Upper lobe of left lung (tissue), 6 donors: ENCODE measurements at regions not wholly inside any gene's neighbourhood (a gene's known extent, or its start where the extent isn't known, plus 50 kb on each side); places are given as distances from the start of the nearest gene placed in this dataset.

ENCODE experiments used
- ATAC-seq, 2 donors: fragments of 200-7000 bp; cut with Tn5 transposase; one replicate each; pipeline ENCODE4 v1.9.1; 2022; ENCODE audit warnings: mild to moderate bottlenecking in 2 of 2, moderate library complexity in 2 of 2; ENCODE audit not compliant: low FRiP score in 2 of 2
- DNase-seq, 2 donors: peaks; one replicate each; pipeline ENCODE4 v3.0.0-alpha.2; 2019 to 2020
- H3K27ac ChIP-seq, 4 donors: fragments of 200-600 bp; sonication (generic); one replicate each; pipeline ENCODE4 v1.5.1; 2016 to 2019
- H3K27me3 ChIP-seq, 4 donors: fragments of 200-600 bp; sonication (generic); one replicate each; pipeline ENCODE4 v1.5.1; 2017 to 2019
- H3K36me3 ChIP-seq, 4 donors: fragments of 200-600 bp; sonication (generic); one replicate each; pipeline ENCODE4 v1.5.1; 2016 to 2019
- H3K4me1 ChIP-seq, 4 donors: fragments of 200-600 bp; sonication (generic); one replicate each; pipeline ENCODE4 v1.5.1; 2018 to 2019
- H3K4me3 ChIP-seq, 4 donors: fragments of 200-600 bp; sonication (generic); one replicate each; pipeline ENCODE4 v1.5.1; 2017 to 2019; ENCODE audit warnings: mild to moderate bottlenecking in 2 of 4, moderate library complexity in 1 of 4
- H3K9me3 ChIP-seq, 4 donors: fragments of 200-600 bp; sonication (generic); one replicate each; pipeline ENCODE4 v1.5.1; 2018 to 2019
- CTCF ChIP-seq, 6 experiments: fragments of 450-650 bp in 4 of 6; fragments of 200-600 bp in 2 of 6; sonication (generic) in 2 of 6; IDR thresholded peaks; one replicate each; pipeline ENCODE4 v1.5.1; 2016 to 2019; ENCODE audit warnings: antibody characterized with exemption in 6 of 6
- EP300 ChIP-seq, 4 donors: sonication (generic); formaldehyde crosslinking; IDR thresholded peaks; one replicate each; pipeline ENCODE4 v1.5.1; 2017; ENCODE audit warnings: antibody characterized with exemption in 4 of 4, control low read depth in 2 of 4
- POLR2A ChIP-seq, 4 donors: fragments of 450-650 bp; IDR thresholded peaks; one replicate each; pipeline ENCODE4 v1.5.1; 2016 to 2017; ENCODE audit warnings: antibody characterized with exemption in 4 of 4, mild to moderate bottlenecking in 2 of 4
- POLR2AphosphoS5 ChIP-seq, 2 donors: sonication (generic); formaldehyde crosslinking; IDR thresholded peaks; one replicate each; pipeline ENCODE4 v1.5.1; 2017; ENCODE audit warnings: antibody characterized with exemption in 2 of 2
- WGBS, 2 donors: methylation state at CpG; one replicate each; pipeline ENCODE4 v1.1.5; 2017 to 2018; 5-methylcytosine and 5-hydroxymethylcytosine counted together
- donor health status: DM: no; HTN: no; CAD: no; lungs with moderate emphysema.
- donor health status: DM: no; HTN: yes; CAD: no; lungs with severe emphysema.

GRCh38 chr1:201603613-201604232 lies 64.8 kb downstream of the NAV1 start:
- Histone ChIP-seq H3K4me3 (no peak overlapping the region), H3K4me1 (peaks cover 2 to 14% (median 9%) of the 10 kb centered on the region in 4 donors), H3K27ac (no peak overlapping the region), H3K9me3 (no peaks in the 10 kb centered on the region), H3K36me3 (no peaks in the 10 kb centered on the region), H3K27me3 (no peaks in the 10 kb centered on the region)
- WGBS, 2 donors, result 66 to 67% methylated on average over 8 of the region's 8 CpGs
- DNase-seq (no peak), ATAC-seq (no peak)
- no peak for TF ChIP-seq POLR2A (IDR thresholded peaks at IDR 0.05)
- TF ChIP-seq CTCF (IDR thresholded peaks at IDR 0.05), result no peak
- no peak for TF ChIP-seq POLR2AphosphoS5 (IDR thresholded peaks at IDR 0.05)
- TF ChIP-seq EP300 (IDR thresholded peaks at IDR 0.05), result no peak

GRCh38 chr1:201605385-201606010 lies 66.6 kb downstream of the NAV1 start:
- H3K27me3 ChIP-seq, result no peaks in the 10 kb centered on the region
- no peak overlapping the region for H3K4me3 ChIP-seq
- no peaks in the 10 kb centered on the region for H3K36me3 ChIP-seq
- H3K4me1 ChIP-seq, result peaks cover 4 to 21% (median 9%) of the 10 kb centered on the region in 4 donors
- no peak overlapping the region for H3K27ac ChIP-seq
- H3K9me3 ChIP-seq, result no peaks in the 10 kb centered on the region
- DNase-seq (no peak), ATAC-seq (no peak)
- TF ChIP-seq CTCF (IDR thresholded peaks at IDR 0.05), result no peak
- TF ChIP-seq POLR2A (IDR thresholded peaks at IDR 0.05), result no peak
- TF ChIP-seq POLR2AphosphoS5 (IDR thresholded peaks at IDR 0.05), result no peak
- TF ChIP-seq EP300 (IDR thresholded peaks at IDR 0.05), result no peak
- WGBS, 2 donors, result 59 to 62% methylated on average over 3 of the region's 3 CpGs

- DNase-seq (no peak), ATAC-seq (no peak)
- no peaks in the 10 kb centered on the region for H3K9me3 ChIP-seq
- H3K27me3 ChIP-seq, result no peaks in the 10 kb centered on the region
- H3K4me1 ChIP-seq, result peaks cover 4 to 21% (median 9%) of the 10 kb centered on the region in 4 donors
- H3K4me3 ChIP-seq, result no peak overlapping the region
- WGBS, 2 donors, result 58 to 75% methylated on average over 3 of the region's 3 CpGs
- H3K36me3 ChIP-seq, result no peaks in the 10 kb centered on the region
- no peak overlapping the region for H3K27ac ChIP-seq
- TF ChIP-seq POLR2A (IDR thresholded peaks at IDR 0.05) (no peak), CTCF (IDR thresholded peaks at IDR 0.05) (no peak), POLR2AphosphoS5 (IDR thresholded peaks at IDR 0.05) (no peak), EP300 (IDR thresholded peaks at IDR 0.05) (no peak)
Observed at GRCh38 chr1:201606096-201606495, 67.2 kb downstream of the NAV1 start.

- 93 to 94% methylated on average over 1 of the region's 1 CpG for WGBS, 2 donors
- TF ChIP-seq POLR2A (IDR thresholded peaks at IDR 0.05) (no peak), CTCF (IDR thresholded peaks at IDR 0.05) (no peak), POLR2AphosphoS5 (IDR thresholded peaks at IDR 0.05) (no peak), EP300 (IDR thresholded peaks at IDR 0.05) (no peak)
- no peaks in the 10 kb centered on the region for H3K36me3 ChIP-seq
- peaks cover 4 to 21% (median 9%) of the 10 kb centered on the region in 4 donors for H3K4me1 ChIP-seq
- DNase-seq (no peak), ATAC-seq (no peak)
- H3K27me3 ChIP-seq, result no peaks in the 10 kb centered on the region
- H3K4me3 ChIP-seq, result no peak overlapping the region
- H3K9me3 ChIP-seq, result no peaks in the 10 kb centered on the region
- H3K27ac ChIP-seq, result no peak overlapping the region
Observed at GRCh38 chr1:201606623-201607022, 67.7 kb downstream of the NAV1 start.
